ENCODE measurements at regions not wholly inside any gene's neighbourhood (a gene's known extent, or its start where the extent isn't known, plus 50 kb on each side); places are given as distances from the start of the nearest gene placed in this dataset.

- no peak for DNase-seq (ENCODE audit: low read depth in 4 of 4, low spot score in 3 of 4)
Measured at GRCh38 chr4:112979881-112980421, 69.5 kb upstream of the ANK2 start.

- DNase-seq (ENCODE audit: low read depth in 4 of 4, low spot score in 3 of 4), result no peak
Measured at GRCh38 chr4:112982680-112983079, 66.8 kb upstream of the ANK2 start.

GRCh38 chr4:112994732-112995464 is 54.6 kb upstream of the ANK2 start:
- DNase-seq (ENCODE audit: low read depth in 4 of 4, low spot score in 3 of 4), result no peak
